HG02759 (cell line): ENCODE measurements at regions not wholly inside any gene's neighbourhood (a gene's known extent, or its start where the extent isn't known, plus 50 kb on each side); places are given as distances from the start of the nearest gene placed in this dataset.
"Not testable (repeated sequence)": the region's sequence is repeated elsewhere in the genome, so short reads cannot be mapped to it uniquely, and the experiment has no call there.

ENCODE experiments used
- ATAC-seq: cut with Tn5 transposase; IDR thresholded peaks from one replicate; pipeline ENCODE4 v1.9.1; 2021; ENCODE audit warnings: mild to moderate bottlenecking, moderate library complexity; ENCODE audit not compliant: unreplicated experiment

DNA sequence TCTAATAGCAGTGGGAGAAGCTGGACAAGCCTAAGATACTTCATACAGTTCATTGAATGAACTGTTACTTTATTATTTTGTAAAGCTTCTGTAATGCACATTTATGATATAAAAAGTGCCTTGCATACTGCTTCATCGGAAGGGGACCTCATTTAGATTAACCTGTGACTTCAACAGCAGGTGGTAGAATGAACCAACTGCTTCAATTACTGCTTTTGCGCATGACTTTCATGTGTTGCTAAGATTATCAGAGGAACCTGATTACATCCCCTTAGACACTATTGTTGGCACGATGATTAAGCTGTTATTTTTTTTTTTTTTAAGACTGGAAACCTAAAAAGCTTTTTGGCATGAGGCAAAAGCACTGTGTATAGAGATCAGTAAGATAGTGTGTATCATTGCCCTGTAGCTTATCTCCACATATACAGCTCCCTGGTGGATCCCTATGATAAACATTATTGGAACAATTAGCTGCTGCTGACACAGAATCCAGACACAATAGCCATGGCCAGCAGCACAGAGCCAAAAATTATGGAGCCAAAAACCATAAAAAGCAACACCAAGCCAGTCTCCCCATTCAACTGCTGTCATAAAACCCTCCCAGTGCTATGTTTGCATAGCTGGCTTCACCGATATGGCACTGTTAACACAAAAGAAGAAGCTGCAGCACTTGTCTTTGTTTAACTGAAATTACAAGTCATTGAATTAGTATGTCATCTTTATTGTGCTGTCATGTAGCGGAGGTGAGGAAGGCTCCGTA is 731.6 kb upstream of the MMS22L start:
- ATAC-seq = no peak

DNA sequence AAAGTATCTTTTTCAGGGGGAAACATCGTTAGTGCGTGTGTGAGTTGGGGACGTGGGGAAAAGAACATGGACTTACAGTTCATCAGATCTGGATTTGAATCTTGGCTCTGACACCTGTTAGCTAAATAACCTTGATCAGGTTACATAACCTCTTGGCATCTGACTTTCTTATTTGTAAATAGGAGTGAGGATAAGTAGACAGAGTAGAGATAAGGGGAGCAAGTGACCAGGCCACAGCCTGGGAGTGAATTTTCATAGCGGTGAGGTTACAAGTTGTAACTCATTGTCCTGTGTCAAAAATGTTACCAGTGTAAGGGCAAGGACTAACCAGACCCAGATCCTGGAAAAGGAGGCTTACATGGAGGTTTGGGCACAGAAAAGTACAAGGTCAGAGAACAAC is 733.5 kb upstream of the MMS22L start:
- ATAC-seq = no peak

DNA sequence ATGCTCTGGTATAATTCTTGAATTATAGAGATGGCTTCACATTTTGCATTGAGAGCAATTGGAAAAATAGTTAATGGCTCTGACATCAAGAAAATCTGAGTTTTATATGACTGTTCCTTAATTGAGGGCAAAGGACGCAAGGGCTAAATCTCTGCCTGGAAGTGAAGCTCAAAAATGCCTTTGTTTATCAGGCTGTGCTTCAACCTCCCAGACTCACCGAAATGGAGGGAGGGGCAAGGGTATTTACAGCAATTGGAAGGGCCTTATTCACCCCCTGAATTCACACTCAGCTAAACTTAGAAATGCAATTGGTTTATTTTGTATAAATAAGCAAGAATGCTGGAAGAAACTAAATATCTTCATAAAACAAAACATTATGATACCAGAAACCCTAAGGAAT is 737.2 kb upstream of the MMS22L start:
- ATAC-seq = no peak

DNA sequence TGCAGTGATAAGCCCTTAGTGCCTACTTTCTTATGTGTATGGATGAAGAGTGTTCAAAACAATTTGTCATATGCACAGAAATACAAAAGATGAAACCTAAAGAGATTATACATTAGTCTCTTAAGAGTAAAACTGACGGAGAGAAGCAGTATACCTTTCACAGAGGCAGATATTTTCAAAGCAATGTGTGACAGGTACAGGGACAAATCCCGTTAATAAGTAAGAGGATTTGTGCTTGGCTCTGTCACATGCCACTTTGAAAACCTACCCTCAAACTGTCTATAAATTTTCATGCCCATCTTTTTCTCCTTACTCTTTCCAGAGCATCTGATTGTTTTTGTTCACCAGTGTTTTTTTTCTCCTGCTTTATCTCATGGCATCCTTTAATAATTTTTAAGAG is 741.3 kb upstream of the MMS22L start:
- ATAC-seq = no peak

DNA sequence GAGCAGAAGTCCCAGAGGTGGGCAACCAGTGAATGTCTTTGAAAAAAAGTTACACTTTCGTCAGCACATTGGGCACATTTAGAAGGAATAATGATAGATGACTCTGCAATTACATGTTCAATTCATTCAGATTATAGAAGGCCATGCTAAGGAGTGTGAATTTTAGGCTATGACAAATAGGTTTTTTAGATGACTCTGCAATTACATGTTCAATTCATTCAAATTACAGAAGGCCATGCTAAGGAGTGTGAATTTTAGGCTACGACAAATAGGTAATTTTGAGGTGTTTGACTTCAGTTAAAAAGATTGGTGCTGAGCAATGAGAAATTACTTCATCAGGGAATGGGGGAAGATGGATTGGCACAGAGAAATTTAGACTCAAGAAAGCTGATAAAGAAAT is 744.9 kb upstream of the MMS22L start:
- no peak for ATAC-seq

DNA sequence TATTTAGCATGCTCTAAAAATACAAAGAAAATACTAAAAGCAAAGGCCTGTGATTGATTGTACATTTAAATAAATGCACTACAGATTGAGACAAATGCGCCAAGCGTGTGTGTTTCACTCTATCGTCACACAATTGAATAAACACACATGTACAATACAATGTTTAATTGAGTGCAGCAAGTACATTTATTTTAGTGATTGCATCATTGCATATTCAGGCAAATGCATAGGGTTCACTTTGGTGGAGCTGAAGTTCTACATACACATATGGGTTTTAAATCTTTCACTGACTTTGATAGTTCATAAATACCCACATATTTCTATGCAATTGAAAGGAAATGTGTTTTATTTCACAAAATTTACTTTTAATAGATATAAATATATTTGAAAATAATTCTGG is 750.6 kb upstream of the MMS22L start:
- no peak for ATAC-seq

DNA sequence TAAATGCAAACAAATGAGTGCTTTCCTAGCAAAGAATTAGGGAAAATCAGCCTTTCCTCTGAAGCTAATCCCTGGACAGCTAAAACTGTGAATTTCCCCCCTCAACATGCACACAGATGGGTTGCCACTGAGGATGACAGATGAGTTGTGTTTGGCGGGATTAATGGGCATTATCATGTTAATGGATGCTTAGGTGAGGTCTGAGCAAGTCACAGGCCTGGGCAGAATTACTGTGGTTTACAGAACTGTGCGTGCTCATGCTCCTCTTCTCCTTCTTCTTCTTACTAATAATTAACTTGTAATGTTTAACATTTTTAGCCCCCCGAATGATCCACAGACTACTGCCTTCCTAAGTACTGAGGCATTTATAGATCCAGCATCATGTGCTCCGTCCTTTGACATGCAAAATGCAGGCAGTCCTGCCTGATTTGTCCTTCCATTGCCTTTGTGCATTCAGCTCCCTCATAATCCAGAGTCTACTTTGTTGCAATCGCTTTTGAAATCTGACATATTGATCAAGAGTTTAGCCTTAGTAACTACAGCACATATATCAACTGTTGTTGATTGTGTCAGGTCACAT is 753.4 kb upstream of the MMS22L start:
- ATAC-seq = no peak

DNA sequence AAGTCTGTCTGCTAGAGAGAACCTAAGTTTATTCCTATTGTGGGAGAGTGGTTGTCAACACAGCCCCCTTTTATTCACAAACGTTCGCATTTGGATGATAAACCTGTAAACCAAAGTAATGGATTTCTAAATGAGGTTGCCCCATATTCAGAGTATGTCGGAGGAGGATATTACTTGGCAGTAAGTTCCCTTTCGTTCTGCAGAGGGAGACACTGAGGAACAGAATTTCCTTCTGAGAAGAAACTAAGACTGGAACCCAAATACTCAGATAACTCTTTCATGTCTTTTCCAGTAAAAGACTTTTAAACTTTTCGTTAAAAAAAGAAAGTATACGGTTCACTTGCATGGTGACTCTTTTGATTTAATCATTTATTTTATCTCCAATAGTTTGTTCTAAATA is 754.6 kb upstream of the MMS22L start:
- no peak for ATAC-seq

DNA sequence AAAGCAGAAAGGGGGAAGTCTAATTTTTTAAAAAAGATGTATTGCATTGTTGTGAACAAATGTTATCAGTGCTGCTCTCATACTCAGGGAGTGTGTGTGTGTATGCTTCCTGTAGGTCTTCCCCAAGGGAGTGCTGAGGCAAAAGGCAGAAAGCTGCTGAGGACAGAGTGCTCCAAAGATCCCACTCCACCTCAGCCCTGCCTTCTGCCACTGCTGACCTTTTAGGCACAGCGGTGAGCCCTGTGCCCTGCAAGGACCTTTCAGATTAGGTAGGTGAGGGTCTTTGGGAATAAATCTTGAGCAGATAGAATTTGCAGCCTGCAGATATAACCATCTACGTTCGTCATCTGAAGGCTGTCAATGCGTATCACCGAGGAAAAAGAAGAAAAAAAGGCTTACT is 756.4 kb upstream of the MMS22L start:
- no peak for ATAC-seq

DNA sequence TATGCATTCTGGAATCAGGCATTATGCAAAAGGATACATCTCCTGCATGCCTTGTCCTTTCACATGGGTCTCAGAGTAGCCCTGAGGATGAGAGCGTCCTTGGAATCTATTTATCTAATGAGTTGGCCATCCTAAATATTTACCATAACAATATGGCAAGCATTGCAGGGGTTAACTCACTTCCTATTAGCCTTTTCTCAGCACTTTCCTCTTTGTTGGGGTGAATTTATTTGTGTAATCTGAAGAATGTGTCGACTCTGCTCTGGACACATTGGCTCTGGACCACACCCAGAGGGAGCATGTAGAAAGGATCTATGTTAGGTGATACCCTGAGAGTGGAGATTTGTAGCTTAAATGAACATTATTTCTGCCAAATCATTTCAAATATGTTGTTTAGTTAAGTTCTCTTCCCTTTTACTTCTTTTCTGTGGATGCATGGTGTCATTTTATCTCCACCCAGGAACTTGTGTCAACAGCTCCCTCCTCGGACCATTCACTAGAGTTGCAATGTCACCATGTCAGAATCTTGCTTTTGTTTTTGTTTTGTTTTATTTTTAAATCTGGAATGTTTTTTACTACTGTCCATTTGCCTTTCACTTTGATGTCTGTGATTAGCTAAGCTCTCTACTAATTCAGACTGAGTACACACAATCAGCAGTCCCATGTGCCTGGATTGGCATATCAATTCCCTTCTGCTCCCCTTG is 757.0 kb upstream of the MMS22L start:
- no peak for ATAC-seq

DNA sequence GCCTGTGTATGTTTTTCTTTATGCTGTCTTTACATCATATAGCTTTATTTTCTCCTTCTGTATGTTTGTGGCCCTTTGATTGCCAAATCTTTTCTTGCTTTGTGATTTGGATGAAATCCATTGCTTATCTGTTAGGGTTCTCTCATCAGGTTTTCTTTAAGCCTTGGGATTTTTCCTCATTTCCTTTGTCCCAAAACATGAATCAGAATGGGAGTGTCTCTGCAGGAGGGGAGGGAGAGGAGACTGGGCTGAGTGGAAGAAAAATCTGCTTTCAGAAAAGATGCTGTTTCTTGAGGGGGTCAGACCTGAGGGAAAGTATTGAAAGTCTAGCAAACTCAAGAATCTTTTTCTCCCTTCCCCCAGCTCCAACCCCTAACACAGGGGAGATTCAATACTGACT is 758.0 kb upstream of the MMS22L start:
- no peak for ATAC-seq

DNA sequence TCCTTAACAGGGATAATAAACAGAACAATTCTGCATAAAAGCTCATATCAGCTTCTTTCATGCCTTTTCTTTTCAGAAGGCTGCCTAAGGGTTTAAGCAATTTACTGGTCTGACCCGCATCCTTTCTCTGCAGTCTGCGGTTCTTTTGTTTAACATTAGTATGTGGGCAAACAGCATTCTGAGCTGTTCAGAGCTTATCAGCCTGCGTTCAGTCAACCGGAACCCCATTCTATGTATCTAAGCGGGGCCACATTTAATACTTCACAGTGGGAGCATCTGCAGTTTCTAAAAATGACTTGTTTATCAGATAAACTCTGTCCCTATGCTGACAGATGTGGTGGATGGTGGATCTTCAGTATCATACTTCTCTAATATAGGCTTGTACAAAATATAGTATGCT is 758.9 kb upstream of the MMS22L start:
- ATAC-seq = no peak

DNA sequence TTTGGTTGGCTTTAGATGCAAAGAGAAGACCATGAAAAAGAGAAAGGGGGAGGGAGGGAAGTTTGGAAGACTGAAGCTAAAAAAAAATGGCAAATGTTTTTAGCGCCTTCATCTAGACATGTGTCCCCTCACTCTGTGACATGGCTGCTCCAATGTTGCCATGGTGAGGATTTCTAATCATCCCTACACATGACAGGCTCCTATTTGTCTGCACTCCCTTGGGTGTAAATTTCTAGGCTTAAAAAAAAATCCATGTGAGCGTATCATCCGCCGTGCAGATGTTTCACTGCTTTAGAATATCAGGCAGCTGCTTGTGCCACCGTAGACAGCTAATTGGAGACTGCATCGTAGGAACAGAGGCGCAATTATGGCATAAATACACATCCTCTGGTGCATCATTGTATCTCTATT is 761.1 kb upstream of the MMS22L start:
- ATAC-seq = no peak

DNA sequence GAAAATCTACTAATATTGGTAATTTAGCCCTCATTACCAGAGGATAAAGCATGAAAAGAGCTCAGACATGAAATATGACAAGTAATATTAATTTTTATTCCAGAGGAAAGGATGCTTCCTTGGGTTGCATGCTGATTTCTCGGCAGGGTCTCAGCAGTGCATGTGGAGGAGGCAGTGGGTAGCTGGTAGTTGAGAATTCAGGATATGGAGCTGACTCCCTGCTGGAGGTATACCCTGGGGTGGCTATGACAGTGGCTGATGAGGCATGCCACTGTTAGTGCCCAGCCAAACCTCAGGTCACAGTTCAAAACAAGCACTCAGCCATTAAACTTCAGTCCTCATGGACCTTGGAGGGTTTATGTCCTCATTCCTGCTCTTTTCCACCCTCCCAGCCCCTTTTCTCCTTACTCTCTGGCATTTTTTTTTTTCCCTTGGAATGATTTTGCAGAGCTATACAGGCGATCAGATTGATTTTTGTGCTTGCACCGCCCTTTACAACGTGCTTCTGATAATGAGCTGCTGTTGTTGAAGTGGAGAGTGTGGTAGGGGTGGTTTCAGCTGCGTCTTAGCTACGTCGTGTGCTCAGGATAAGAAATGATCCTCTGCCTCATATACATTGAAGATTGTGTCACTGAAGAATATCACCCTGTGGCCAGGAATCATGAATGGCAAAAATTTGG is 761.9 kb upstream of the MMS22L start:
- no peak for ATAC-seq

DNA sequence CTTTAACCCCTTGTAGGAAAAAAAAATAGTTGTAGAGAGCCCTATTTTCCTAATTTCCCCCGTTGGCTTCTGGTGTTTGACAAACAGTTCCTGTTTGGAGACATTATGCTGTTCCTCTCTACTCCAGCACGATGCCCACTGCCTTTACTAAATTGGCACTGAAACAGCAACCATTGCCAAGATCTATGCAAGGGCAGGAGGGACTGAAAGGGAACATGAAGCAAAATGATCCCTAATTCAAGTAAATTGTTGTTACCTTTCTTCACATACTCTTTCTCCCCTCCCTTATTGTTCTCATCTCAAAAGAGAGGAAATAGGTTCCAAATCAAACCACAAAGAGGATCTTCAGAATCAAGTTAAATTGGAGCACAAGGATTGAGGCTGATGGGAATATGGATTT is 764.1 kb upstream of the MMS22L start:
- no peak for ATAC-seq

DNA sequence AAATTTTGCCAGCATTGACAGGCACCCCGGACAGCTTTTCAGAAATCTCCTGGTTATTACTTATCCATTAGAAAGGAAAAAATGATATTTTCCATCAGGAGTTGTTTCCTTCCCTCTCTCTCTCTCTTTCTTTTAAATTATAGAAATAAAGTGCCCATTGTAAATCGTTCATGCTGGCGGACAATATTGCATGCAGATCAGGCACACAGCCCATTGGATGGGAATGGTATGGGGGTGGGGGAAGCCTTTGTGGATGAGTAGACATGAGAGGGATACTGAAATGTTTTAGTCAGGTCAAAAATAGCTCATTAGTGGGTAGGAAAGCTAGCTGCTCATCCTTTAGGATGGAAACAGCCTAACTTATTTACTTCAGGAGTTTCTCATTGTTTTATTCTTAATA is 764.9 kb upstream of the MMS22L start:
- ATAC-seq = no peak

DNA sequence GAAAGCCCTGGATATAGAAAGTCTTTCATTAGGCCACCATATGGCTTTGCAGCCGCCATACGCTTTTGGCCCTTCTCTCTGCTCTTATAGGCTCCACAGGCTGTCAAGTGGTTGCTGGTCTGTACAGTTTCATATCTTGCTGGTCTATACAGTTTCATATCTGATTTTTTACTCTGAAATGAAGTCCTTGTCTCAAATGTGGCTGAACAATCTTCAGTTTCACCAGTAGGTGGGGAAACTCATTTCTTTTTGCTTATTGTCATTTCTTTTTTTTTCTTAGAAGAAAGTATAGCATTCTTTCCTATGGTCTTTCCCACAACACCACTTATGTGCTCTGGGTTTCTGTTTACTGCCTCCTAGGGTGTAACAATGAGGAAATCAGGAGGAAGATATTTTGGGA is 771.4 kb upstream of the MMS22L start:
- peak; percentile 50 for ATAC-seq

DNA sequence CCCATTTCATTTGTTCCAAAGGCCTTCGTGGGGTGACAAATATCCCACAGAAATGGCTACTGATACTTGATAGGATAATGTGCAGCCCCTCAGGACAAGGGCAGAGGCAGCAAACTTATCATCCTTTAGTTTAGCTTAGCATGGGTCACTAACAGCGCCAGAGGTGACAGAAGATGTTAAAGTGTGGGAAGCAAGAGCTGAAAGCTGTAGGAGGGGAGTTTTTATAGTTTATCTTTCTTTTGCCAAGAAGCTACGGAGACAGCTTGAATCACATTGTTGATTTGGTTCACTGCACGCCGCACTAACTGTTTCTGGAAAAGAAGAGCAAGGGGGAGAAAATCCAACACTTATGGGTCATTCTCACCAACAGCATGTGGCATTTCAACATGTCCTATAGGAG is 773.9 kb upstream of the MMS22L start:
- ATAC-seq = no peak

DNA sequence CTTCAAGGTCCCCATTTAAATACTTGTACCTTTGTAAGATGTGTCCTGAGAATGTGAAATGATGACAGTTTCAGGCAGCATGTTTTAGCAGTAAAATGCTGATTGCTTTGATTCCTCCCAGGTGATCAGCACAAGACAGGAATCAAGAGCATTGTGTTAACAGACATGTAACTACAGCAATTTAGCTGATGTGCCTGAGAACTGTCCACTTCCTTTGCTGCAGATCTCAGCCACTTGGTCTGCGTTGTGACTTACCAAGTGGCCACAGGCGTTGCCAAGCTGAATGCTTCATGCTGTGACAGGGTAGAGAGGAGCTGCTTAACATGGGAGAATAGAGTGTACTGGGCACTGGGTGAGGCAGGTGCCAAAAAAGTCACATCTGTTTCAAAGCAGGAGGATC is 767.0 kb upstream of the POU3F2 start:
- no peak for ATAC-seq

DNA sequence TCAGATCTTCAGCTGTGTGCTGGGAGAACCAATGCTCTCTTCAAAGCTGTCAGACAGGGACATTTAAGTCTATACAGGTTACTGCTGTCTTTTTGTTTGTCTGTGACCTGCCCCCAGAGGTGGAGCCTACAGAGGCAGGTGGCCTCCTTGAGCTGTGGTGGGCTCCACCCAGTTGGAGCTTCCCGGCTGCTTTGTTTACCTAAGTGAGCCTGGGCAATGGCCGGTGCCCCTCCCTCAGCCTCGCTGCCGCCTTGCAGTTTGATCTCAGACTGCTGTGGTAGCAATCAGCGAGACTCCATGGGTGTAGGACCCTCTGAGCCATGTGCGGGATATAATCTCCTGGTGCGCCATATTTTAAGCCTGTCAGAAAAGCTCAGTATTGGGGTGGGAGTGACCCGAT is 745.8 kb upstream of the POU3F2 start:
- ATAC-seq = not testable (repeated sequence)

DNA sequence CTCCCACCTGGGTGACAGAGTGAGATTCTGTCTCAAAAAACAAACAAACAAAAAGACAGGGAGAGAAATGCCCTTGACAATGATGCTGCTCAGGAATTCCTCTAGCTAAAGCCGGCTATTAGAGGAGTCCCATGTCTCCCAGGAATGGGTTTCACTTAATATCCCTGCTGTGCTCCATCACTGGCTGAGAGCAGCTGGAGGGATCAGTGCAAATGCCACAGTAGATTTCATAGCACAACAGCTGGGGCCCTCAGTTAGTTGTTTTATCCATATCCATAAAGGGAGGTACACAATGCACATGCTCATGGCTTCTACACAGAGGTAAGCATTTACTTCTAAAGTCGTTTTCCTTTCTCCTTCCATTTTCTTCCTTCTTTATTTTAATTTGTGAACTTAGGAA is 742.0 kb upstream of the POU3F2 start:
- ATAC-seq = no peak

DNA sequence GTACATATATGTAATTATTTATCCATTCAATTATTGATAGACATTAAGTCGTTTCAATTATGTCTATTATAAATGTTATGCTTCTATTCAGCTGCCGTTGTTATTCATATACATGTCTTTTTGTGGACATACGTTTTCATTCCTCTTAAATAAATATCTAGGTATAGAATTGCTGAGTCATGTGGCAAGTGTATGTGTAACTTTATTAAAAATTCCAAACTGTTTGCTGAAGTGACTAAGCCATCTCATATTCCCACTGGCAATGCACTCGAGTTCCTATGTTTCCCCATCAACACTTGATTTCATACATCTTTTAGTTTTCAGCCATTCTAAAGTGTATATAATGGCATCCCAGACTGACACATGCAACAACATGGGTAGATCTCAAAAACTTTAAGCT is 739.7 kb upstream of the POU3F2 start:
- ATAC-seq = no peak
